COLO668 (cell line): ENCODE measurements at regions not wholly inside any gene's neighbourhood (a gene's known extent, or its start where the extent isn't known, plus 50 kb on each side); places are given as distances from the start of the nearest gene placed in this dataset.
A peak's percentile ranks its signal among the peaks of the same experiment; 100 is the strongest.

Source experiments
- DNase-seq: peaks from one replicate; lab custom pipeline; 2025; ENCODE audit not compliant: unreplicated experiment; lab: John Stamatoyannopoulos, UW

DNA sequence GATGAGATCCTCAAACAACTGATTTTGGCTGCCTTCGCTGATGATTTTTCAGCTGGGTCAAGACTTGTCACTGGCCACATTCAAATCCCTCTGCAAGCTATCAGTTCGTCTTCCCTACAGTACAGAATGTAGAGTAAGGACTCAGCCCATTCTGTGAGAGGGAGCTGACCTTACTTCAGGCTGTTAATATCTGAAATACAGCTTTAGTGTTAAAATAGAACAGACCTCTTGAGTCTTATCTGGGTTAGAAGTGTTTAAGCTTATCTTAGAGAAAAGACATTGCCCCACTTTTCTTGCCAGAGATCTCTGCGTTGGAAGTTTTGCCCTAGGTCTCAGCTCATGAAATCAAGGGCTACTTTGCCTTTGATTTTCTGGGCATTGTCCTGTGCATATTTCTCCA, 383.4 kb upstream of the LARGE1 start:
- no peak for DNase-seq

DNA sequence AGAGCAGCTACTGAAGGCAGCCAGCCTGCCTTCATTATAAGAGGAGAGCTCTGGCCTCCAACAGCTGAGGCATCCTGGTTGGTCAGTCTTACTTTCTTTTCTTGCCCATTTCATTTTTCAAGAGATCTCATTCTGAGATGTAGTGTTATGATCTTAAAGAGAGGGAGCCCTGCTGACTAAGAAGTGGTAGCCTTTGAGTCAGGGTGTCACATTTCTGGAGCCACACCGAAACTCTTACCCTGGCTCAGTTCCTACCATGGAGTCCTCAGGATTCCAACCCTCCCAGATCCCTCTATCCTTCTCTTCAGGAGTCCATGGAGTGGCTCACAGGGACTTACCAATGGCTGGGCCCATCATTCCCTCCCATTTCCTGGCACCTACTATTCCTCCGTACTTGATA, 386.1 kb upstream of the LARGE1 start:
- DNase-seq = no peak

DNA sequence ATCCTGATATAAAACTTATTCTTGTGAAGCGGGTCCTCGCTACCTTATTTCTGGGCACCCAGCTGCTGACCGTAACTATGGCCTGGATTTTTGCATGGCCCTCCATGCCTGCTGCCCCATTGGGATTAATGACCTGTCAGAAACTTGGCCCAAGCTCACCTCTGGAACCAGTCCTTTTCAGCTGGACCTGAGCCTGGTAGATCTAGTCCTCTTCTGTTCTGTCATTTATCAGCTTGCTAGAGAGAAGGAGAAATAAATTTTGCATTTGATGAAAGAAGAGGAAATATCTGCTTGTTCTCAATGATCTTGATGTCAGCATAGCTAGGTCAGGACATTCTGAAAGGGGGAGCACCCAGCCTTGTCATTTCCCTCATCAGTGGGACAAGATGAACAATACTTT, 387.8 kb upstream of the LARGE1 start:
- no peak for DNase-seq

DNA sequence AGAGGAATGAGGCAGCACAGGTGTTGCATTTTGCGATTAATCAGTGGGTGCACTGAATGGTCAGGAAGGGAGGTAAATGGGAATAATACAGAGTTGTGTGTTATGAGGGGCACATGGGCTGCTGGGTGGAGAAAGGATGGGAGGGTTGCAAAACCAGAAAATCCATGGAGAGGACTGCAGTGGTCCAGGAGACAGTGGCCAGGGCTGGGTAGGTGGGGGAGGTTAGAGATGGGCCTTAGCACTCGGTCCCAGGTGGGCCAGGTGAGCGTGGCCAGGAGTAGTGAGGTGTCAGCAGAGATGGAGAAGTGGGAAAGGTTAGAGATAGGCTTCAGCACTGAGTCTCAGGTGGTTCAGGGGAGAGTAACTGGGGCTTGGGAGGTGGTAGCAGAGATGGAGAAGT, 399.1 kb upstream of the LARGE1 start:
- no peak for DNase-seq

DNA sequence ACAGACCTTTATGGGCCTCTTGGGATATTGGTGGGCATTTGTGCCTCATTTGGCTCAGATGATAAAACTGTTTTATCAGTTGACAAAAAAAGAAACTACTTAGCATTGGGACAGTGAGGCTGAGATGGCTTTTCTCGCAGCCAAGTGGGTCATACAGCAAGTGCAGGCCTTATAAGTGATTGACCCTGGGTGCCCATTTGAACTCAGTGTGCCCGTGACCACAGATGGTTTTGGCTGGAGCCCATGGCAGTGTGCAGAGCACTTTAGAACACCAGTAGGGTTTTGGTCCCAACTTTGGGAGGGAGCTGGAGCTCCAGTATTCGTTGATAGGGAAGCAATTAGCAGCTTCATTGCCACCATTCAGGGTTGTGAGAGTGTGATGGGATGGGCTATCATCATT, 404.5 kb upstream of the LARGE1 start:
- DNase-seq = no peak

DNA sequence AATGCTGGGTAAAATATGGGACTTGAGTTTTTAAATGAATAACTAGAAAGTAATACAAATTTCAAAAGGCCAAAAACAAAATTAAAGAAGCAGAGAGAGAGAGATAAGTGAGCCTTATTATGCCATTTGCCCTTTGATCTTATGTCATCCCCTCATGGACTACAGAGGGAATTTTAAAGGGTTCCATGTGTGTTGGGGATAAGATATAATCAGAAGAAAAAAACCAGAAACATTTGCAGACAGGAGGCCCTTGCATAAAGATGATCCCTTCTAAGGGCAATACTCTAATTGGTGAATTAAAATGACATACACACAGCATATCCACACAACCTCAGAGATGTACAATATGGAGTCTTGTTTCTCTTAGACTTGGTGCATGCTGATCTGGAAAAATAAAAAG, 406.6 kb upstream of the LARGE1 start:
- no peak for DNase-seq

DNA sequence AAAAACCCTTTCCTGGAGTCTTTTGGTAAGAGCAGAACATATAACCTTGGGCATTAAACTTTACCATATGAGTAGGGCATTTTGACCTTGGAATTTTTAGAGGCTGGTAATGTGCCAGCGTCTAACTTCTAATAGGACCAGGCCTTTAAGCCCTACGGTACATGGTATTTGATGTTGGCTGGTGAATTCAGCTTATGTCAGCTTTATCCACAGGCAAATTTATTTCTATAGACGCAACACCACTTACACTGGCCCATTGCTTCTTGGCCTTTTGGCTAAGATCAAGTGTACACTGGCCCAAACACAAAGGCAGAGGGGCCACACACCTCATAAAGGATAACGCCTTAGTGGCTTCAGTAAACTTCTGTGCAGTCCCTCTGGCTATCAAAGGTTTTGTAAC, 410.2 kb upstream of the LARGE1 start:
- DNase-seq = no peak

DNA sequence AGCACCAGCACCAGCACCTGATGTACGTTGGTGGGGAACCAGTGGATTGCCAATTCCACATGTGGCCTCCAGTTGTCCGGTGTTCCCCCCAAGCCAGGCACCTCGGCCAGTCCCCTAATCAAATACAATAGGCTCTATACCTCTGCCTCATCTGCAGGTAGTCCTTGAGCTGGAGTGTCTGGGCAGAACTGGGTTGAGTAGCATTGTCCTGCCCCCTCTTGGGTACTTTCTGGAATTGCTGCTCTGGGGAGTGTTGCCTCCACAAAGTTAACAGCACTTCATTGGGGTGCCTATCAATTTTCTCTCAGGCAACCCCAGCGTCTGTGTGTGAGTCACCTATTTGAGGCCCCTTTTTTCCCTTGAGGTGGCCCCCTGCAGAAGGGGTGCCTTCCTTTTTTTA, 413.0 kb upstream of the LARGE1 start:
- DNase-seq = no peak

DNA sequence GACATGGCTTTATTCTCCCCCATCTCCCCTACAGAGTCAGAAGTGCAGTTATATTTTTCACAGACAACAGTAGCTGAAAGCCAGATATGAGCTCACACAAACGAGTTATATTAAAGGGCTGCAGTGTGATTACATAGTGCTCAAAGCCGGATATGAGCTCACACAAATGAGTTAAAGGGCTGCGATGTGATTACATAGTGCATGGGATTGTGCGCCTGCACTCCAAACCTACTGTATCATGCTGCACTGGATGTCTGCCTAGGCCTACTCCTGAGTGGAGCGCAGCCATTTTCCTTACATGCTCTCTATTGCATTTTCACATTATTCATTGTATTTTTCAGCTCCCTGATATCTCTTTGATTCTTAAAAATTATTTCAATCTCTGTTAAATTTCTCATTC, 414.6 kb upstream of the LARGE1 start:
- DNase-seq = peak; percentile 3

DNA sequence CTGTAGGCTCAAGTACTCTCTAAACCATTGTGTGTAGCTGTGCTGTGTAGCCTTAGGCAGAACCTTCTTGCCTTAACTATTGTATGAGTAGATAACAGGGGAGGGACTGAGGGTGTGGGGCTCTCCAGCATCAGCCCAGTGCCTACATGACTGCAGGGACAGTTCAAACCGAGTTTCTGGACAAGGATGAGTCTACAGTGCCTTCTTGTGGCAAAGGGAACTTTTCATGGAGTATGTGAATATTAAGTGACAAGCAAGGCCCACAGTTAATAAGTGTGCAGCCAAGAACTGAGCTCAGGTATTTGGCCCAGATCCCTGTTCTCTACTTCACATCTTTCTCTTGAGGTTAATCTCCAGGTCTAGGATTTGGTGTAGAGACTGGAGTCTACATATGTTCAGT, 424.4 kb upstream of the LARGE1 start:
- DNase-seq = no peak

DNA sequence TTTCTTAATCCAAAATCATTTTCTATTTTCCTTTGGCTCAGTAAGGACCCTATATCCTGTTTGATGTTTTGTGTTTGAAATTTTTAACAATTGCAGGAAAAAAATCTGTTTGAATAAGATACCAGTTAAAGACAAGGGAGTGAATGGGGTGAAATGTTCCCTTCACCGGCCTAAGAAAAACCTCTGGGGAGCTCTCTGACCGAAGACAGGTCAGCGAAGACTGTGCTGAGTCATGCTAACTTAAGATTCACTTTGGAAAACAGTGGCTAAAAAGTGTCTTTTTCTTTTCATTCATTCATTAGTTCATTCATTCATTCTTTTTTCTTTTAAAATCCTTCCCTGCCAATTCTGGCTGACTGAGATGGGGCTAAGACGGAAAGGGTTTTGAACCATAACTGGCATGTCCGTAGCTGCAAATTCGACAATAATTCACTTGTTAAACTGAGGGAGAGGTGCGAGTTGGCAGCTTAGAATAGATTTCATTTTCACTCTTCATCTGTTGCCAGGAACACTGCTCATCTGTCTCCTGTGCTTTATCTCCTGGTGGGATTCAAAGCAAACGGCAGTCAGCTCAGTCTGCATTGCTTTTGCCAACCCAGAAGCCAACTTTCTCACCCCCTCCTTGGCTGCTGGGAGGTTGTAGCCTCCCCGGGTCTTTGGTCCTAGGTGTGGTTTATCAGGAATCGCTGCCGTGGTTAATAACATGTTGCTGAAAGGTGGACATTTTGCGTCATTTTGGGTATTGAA, 434.0 kb upstream of the LARGE1 start:
- DNase-seq = no peak

DNA sequence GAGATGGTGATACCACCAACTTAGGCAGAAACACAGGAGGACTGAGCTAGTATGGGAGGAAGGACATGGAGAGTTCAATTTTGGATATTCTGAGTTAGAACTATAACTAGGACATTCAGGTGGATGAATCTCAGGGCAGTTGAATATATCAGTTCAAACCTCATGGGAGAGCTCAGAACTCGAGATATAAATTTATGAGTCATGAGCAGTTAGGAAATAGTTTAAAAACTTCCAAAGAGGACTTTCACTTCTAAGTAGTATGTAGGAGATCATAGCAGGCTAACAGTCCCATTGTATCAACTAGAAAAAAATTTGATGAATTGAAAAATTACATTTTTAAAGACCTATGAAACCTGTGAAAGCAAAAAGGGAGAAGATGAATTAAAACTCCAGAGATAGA, 436.2 kb upstream of the LARGE1 start:
- DNase-seq = no peak

DNA sequence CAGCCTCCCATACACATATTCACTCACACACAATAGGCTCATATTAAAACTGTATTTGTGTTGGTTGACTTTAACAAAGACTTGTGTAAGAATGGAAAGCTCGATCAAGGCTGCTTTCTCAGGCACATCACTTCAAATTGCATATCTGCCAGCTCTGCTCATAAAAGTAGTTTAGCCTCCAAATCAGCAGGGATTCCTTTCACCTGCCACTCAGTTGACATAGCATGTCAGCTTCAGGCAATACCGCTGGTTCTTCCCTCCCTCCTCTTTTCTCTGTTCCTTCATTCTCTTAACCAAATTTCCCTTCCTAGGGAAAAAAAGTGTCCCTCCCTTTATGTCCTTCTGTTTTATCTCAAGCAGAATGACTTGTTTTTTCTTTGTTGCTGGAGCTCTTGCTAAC, 450.4 kb upstream of the LARGE1 start:
- no peak for DNase-seq

DNA sequence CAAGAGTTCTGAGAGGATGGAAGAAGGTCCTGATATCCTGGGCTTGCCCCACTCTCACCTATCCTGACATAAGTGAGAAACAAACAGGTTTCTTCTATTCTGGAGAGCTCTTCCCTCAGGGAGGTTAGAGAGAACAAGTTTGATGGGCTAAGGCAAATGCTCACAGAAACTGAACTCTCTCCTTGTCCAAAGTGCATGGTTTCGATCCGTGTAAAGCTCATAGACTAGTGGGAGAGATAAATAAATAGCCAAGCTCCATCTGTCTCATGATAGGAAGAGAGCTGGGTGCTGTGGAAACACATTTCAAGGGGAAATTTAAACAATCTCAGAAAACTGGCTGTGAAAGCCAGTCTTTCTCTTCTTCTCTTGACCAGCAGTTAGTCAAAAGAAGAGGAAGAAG, 459.5 kb upstream of the LARGE1 start:
- no peak for DNase-seq

DNA sequence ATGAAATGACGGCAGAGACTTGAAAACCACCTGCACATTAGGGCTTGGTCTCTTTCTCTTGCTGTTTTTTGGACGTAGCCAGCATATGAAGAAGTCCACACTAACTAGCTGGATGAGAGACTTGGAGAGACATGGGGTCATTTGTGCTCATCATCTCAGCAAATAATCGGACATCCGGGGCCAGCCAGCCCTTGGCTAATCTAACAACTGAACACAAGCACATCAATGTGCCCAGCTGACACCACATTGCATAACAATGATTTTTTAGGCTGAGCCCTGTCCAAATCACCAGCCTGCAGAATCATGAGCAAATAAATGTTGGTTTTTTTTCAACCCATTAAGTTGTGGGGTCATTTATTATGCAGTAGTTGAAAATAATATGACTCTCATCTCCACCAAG, 460.3 kb upstream of the LARGE1 start:
- DNase-seq = no peak

DNA sequence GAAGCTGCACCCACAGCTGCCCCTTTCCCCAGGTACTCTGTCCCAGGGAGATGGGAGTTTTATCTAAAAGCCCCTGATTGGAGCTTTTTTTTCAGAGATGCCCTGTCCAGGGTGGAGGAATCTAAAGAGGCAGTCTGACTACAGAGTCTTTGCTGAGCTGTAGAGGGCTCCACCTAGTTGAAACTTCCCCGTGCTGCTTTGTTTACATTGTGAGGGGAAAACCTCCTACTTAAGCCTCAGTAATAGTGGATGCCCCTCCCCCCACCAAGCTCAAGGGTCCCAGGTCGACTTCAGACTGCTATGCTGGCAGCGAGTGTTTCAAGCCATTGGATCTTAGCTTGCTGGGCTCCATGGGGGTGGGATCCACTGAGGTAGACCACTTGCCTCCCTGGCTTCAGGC, 470.1 kb upstream of the LARGE1 start:
- DNase-seq = no peak

DNA sequence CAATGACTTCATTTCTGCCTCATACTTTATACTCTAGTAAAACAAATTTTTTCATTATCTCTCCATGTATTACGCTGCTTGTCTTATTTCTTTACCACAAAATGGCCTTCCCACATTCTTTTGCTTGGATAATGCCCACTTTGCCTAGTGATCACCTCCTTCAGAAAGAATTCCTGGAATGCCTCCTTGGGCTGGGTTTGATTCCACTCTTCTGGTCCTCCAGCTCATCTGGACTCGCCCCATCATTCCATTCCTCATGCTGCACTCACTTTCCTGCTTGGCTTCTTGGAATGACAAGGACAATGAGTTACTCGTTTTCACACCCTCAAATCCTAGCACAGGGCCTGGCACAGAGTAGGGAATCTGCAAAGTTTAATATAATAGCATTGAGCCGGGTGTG, 475.1 kb upstream of the LARGE1 start:
- DNase-seq = no peak

DNA sequence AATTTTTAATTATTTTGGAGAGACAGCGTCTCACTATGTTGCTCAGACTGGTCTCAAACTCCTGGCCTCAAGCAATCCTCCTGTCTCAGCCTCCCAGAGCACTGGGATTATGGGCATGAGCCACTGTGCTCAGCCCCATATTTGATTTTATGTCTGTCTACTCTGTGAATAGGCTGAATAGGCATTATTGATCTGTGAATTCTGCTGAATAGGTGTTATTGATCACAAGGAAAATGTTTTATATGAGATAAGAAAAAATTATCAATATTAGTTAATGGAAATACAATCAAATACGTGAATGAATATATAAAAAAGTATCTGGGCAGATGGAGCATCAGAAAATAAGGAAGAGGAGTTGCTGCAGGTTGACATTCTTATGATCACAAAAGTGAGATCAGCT, 483.4 kb upstream of the LARGE1 start:
- DNase-seq = no peak

DNA sequence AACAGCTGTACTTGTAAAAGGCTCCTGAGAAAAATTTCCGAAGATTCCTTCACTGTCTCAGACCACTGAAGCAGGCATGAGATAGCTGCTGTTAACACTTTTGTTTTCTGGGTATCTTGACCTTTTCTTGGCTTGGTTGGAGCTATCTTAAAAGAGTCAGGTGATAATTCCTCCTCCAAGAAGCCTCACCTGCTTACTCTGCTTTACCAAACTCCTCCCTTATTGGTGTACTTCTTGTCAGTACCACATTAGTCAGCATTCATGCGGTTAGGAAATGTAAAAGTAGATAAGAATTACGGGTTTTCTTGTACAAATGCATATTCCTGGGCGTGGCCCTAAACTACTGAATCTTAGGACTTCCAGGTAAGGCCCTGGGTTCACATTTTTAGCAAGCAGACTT, 489.8 kb upstream of the LARGE1 start:
- DNase-seq = no peak

DNA sequence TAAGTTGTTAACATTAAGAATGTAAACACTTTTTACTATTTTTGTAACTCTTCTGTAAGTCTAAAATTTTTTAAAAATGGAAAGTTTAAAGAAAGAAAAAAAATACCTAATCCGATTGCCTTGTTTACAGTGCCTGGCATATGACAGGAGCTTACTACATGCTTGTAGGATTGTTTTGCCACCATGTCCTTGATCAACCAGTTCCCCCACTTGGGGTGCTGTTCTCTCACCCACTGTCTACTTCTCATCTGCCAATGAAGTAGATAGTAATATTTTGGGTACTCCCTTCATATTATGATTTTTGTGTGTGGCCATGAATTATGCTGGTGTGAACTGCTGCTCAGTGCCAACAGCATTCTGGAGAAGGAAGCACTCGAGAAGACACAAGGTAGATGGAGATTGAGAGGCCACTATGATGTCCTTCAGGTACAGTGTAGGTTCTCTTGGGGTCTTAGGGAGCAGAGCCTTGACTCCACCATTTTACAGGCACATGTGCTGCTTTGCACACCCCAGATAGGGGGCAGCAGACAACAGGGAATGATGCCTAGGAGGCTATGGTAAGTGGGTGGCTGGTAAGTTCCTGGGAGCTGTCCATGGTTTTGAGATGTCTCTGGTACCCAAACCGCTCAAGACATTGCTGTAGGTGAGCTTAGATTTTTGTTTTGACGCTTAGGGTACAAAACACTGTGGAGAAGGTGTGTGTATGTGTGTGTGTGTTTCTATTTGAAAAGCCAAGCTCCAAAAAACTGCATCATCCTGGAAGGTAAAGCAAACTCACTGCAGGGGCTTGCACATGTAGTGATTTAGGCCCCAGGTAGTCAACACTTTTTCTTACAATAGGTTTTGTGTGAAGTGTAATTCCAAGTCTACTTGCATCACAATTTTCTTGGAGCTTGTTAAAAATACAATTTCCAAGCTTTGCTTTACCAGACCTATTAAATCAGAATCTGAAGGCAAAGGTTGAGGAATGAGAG, 494.5 kb upstream of the LARGE1 start:
- peak; percentile 13 for DNase-seq

DNA sequence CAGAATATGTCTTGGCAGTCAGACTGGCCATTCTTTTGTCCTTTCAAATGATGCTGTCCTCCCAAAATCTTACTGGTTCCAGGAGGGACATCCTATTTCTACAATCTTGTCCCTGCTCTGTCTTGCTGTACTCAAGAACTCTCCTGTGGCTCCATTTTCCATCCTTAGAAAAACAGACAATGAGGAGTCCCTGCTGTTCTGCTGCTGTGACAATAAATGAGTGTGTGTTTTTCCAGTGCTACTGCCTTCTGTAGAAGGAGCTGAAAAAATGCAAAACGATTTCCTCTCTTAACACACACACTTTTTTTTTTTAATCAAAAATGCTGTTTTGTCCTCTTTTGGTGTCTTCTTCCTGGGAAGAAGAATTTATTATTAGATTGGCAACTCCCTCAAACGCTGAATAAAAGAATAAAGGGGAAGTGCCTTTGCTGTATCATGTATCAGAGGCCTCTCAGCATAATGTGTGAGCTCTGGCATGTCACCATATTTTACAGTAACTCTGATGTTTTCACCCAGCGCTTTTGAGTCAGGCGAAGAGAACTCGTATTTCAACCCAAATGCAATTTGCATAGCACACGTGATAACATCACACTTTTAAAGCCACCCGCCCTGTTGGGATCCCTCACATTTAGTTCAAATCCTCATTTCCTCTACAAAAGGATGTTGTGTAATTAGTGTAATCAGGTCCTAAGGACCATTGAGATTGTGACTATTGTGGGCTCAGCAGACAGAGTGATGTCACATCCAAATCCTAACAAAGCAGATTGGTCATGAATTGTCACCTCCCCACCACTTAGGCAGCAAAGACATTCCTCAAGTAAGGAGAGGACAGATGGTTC, 496.0 kb upstream of the LARGE1 start:
- DNase-seq = no peak
